OCI-LY1 (cell line): ENCODE measurements at regions not wholly inside any gene's neighbourhood (a gene's known extent, or its start where the extent isn't known, plus 50 kb on each side); places are given as distances from the start of the nearest gene placed in this dataset.

Experiments
- H2AFZ ChIP-seq: fragments of 200-600 bp; sonication (generic), shearing (Covaris generic); 2 replicates; pipeline ENCODE4 v1.6.0; 2014; ENCODE audit warnings: antibody characterized with exemption, mild to moderate bottlenecking, low read length
- H3F3A ChIP-seq: fragments of 200-600 bp; sonication (generic), shearing (Covaris generic); 2 replicates; pipeline ENCODE4 v1.6.0; 2014; ENCODE audit warnings: mild to moderate bottlenecking, antibody characterized with exemption, low read length, moderate library complexity; ENCODE audit not compliant: insufficient read depth
- H3K27ac ChIP-seq: fragments of 200-600 bp; sonication (generic); 2 replicates; pipeline ENCODE4 v1.5.1; 2014; ENCODE audit warnings: low read length, mixed run types, mild to moderate bottlenecking, low read depth; ENCODE audit not compliant: poor library complexity, severe bottlenecking
- H3K27me3 ChIP-seq: fragments of 200-600 bp; sonication (generic); 2 replicates; pipeline ENCODE4 v1.6.0; 2014; ENCODE audit warnings: antibody characterized with exemption, mild to moderate bottlenecking, low read length, moderate library complexity; ENCODE audit not compliant: insufficient read depth
- H3K36me3 ChIP-seq: fragments of 200-600 bp; sonication (generic); 2 replicates; pipeline ENCODE4 v1.6.1; 2014; ENCODE audit warnings: mild to moderate bottlenecking, antibody characterized with exemption, low read length, moderate library complexity, mixed read lengths; ENCODE audit not compliant: insufficient read depth
- H3K4me1 ChIP-seq: fragments of 200-600 bp; sonication (generic); 2 replicates; pipeline ENCODE4 v1.5.1; 2014; ENCODE audit warnings: mild to moderate bottlenecking, low read length, moderate library complexity; ENCODE audit not compliant: insufficient read depth, severe bottlenecking
- H3K4me2 ChIP-seq: fragments of 200-600 bp; sonication (generic), shearing (Covaris generic); 2 replicates; pipeline ENCODE4 v1.6.1; 2014; ENCODE audit warnings: low read length
- H3K4me3 ChIP-seq: fragments of 200-600 bp; sonication (generic); 2 replicates; pipeline ENCODE4 v1.5.1; 2014; ENCODE audit warnings: low read length, low read depth, mild to moderate bottlenecking, mixed read lengths; ENCODE audit not compliant: poor library complexity, severe bottlenecking
- H3K79me2 ChIP-seq: fragments of 200-600 bp; shearing (Covaris generic); 2 replicates; pipeline ENCODE4 v1.6.1; 2016; ENCODE audit warnings: mixed run types, low read length, mixed read lengths; ENCODE audit not compliant: insufficient read depth
- H3K9ac ChIP-seq: fragments of 200-600 bp; sonication (generic), shearing (Covaris generic); 2 replicates; pipeline ENCODE4 v1.6.1; 2014; ENCODE audit warnings: mild to moderate bottlenecking, low read length, mixed read lengths
- H3K9me2 ChIP-seq: fragments of 200-600 bp; sonication (generic), shearing (Covaris generic); 2 replicates; pipeline ENCODE4 v1.6.1; 2014; ENCODE audit warnings: low read depth, mild to moderate bottlenecking, low read length, mixed read lengths
- H3K9me3 ChIP-seq: fragments of 200-600 bp; shearing (Covaris generic); 2 replicates; pipeline ENCODE4 v1.6.1; 2014; ENCODE audit warnings: low read length, mixed read lengths
- H4K20me1 ChIP-seq: fragments of 200-600 bp; sonication (generic), shearing (Covaris generic); 2 replicates; pipeline ENCODE4 v1.6.0; 2016; ENCODE audit warnings: mild to moderate bottlenecking, low read length; ENCODE audit not compliant: insufficient read depth
- EZH2 ChIP-seq: fragments of 200-600 bp; sonication (generic), shearing (Covaris generic); IDR thresholded peaks from 2 replicates; pipeline ENCODE4 v1.8.0; 2017; ENCODE audit warnings: borderline replicate concordance, mixed run types, mild to moderate bottlenecking, antibody characterized with exemption, low read length, moderate library complexity, mixed read lengths
- TF ChIP-seq, protein P1 (sequence below): fragments of 200-600 bp; sonication (generic), shearing (Covaris generic); IDR thresholded peaks from 2 replicates; pipeline ENCODE4 v1.5.1; 2017; ENCODE audit warnings: mild to moderate bottlenecking, antibody characterized with exemption, low read length, moderate library complexity, mixed read lengths

DNA sequence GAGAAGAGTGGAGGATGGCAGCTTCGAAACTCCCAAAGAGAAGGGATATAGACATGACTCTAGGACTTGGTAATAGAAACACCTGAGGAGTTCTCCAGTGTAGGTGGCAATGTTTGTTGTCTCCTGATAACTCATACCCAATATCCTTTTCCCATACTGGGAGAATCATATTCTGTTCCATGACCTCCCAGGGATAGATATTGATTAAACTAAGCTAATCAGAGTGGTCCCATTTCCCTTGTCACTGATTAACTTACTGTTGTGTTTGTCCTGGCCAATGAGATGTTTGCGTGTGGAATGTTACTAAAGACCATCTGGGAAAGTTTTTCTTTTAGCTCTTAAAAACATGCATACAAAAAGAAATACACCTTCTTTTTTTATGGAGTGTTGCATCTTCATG, 85.6 kb downstream of the RPL22L1 start:
- Histone ChIP-seq H3K9me3 (no peaks in the 10 kb centered on the region), H3K4me3 (no peak overlapping the region), H3K27ac (no peak overlapping the region), H3K79me2 (no peaks in the 10 kb centered on the region), H3K9me2 (no peaks in the 10 kb centered on the region), H3K9ac (no peak overlapping the region), H2AFZ (no peak overlapping the region), H3K4me1 (no peaks in the 10 kb centered on the region), H3K4me2 (no peak overlapping the region), H3K36me3 (no peaks in the 10 kb centered on the region), H3K27me3 (no peaks in the 10 kb centered on the region), H4K20me1 (no peaks in the 10 kb centered on the region), H3F3A (no peaks in the 10 kb centered on the region)
- TF ChIP-seq, protein P1, sequence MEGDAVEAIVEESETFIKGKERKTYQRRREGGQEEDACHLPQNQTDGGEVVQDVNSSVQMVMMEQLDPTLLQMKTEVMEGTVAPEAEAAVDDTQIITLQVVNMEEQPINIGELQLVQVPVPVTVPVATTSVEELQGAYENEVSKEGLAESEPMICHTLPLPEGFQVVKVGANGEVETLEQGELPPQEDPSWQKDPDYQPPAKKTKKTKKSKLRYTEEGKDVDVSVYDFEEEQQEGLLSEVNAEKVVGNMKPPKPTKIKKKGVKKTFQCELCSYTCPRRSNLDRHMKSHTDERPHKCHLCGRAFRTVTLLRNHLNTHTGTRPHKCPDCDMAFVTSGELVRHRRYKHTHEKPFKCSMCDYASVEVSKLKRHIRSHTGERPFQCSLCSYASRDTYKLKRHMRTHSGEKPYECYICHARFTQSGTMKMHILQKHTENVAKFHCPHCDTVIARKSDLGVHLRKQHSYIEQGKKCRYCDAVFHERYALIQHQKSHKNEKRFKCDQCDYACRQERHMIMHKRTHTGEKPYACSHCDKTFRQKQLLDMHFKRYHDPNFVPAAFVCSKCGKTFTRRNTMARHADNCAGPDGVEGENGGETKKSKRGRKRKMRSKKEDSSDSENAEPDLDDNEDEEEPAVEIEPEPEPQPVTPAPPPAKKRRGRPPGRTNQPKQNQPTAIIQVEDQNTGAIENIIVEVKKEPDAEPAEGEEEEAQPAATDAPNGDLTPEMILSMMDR = no peak
- TF ChIP-seq EZH2 = no peak

DNA sequence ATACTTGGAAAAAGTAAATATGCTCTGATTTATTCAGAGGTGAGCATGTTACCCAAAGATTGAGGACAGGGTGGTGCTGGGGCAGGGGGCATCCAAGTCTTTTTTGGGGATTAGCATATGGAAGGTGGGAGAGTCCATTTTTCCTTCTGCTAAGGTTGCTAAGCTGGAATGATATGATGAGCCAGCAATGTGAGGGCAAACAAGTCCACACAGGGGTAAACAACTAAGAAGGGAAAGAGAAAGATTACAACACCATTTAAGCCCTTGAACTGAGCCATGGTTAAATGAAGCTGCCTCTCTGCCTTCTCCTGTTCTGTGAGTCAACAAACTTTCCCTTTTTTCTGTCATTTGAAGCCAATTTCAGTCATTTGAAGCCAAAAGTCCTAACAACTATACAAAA, 89.0 kb downstream of the RPL22L1 start:
- no peak overlapping the region for H3K27ac ChIP-seq
- H3K9me2 ChIP-seq = no peaks in the 10 kb centered on the region
- H3K4me1 ChIP-seq = no peaks in the 10 kb centered on the region
- no peaks in the 10 kb centered on the region for H3K9me3 ChIP-seq
- H3K9ac ChIP-seq = no peak overlapping the region
- H3K4me2 ChIP-seq = no peak overlapping the region
- no peak for TF ChIP-seq EZH2
- TF ChIP-seq, protein P1 = no peak
- H3K79me2 ChIP-seq = no peaks in the 10 kb centered on the region
- no peak overlapping the region for H3K4me3 ChIP-seq
- H3K27me3 ChIP-seq = no peaks in the 10 kb centered on the region; the same call in none of the 2 replicates
- H3K36me3 ChIP-seq = no peaks in the 10 kb centered on the region
- H2AFZ ChIP-seq = no peak overlapping the region
- H3F3A ChIP-seq = no peaks in the 10 kb centered on the region
- H4K20me1 ChIP-seq = no peaks in the 10 kb centered on the region

DNA sequence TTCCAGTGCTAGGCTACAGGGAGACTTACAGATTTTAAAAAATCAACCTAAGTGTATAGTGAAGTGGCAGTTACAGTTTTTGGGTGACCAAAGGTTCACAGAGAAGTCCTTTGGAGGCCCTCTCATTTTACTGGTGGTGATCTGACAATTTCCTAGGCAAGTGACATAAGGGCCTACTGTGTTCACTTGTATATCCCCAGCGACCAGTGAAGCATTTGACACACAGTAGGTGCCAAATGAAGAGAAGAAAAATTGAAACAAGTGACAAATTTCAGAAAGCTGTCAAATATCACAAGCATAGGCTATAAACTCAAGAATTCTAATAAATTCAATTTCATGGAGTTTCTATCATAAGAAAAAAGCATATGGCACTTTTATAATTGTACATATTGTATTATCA, 89.5 kb downstream of the RPL22L1 start:
- H3K4me3 ChIP-seq = no peak overlapping the region
- H3K4me1 ChIP-seq = no peaks in the 10 kb centered on the region
- H2AFZ ChIP-seq = no peak overlapping the region
- H3K4me2 ChIP-seq = no peak overlapping the region
- H3K9me3 ChIP-seq = no peaks in the 10 kb centered on the region
- no peaks in the 10 kb centered on the region for H3F3A ChIP-seq
- H3K79me2 ChIP-seq = no peaks in the 10 kb centered on the region
- TF ChIP-seq EZH2 = no peak
- TF ChIP-seq, protein P1 = no peak
- H3K27me3 ChIP-seq = no peaks in the 10 kb centered on the region; the same call in none of the 2 replicates
- no peaks in the 10 kb centered on the region for H3K9me2 ChIP-seq
- H4K20me1 ChIP-seq = no peaks in the 10 kb centered on the region
- no peak overlapping the region for H3K27ac ChIP-seq
- no peak overlapping the region for H3K9ac ChIP-seq
- no peaks in the 10 kb centered on the region for H3K36me3 ChIP-seq
